Sigmoid colon (tissue), 4 donors: ENCODE measurements at regions not wholly inside any gene's neighbourhood (a gene's known extent, or its start where the extent isn't known, plus 50 kb on each side); places are given as distances from the start of the nearest gene placed in this dataset.

Experiments used
- CTCF ChIP-seq, 4 experiments: fragments of 450-650 bp in 3 of 4; fragments of 200-600 bp in 1 of 4; IDR thresholded peaks; one replicate each; pipeline ENCODE4 v1.5.1; 2016 to 2019; ENCODE audit warnings: antibody characterized with exemption in 4 of 4, mild to moderate bottlenecking in 3 of 4, moderate library complexity in 2 of 4
- POLR2A ChIP-seq, 2 donors: fragments of 450-650 bp; IDR thresholded peaks; one replicate each; pipeline ENCODE4 v1.6.1; 2016; ENCODE audit warnings: antibody characterized with exemption in 2 of 2, mild to moderate bottlenecking in 2 of 2, moderate library complexity in 2 of 2
- POLR2AphosphoS5 ChIP-seq, 4 donors: sonication (generic); formaldehyde crosslinking; IDR thresholded peaks; one replicate each; pipeline ENCODE4 v1.6.1; 2017; ENCODE audit warnings: antibody characterized with exemption in 4 of 4

- TF ChIP-seq CTCF (IDR thresholded peaks at IDR 0.05), result no peak
- TF ChIP-seq POLR2AphosphoS5 (IDR thresholded peaks at IDR 0.05), result no peak
- no peak for TF ChIP-seq POLR2A (IDR thresholded peaks at IDR 0.05)
Observed at GRCh38 chr9:38278457-38278856, 114.0 kb upstream of the ALDH1B1 start.
